ENCODE measurements at regions not wholly inside any gene's neighbourhood (a gene's known extent, or its start where the extent isn't known, plus 50 kb on each side); places are given as distances from the start of the nearest gene placed in this dataset.

DNA sequence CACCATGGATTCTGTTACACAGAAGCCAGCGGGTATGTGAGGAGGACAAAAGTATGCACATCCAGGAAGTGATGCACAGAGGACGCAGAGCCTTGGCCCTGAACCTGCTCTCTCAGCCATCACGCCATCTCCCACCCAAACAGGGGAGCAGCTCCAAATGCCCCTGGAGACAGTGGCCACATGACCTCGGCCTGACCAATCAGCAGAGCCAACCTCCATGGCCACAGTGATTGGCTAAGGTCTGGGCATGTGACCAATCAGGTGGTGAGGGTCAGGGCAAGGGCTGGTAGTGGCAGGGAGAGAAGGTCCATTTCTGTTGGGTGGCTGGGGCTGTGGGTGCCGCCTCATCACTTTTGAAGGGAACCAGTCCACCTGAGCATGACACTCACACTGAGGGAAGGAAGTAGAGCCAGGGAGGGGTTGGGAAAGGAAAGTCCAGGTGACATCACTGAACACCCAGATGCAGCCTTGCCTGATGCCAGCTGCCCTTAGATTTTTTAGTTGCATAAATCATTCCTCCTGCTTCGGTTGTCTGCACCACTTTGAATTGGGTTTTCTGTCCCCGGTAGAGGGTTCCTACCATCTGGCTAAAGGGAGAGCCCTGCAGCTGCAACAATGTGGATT, 70.3 kb upstream of the IQSEC1 start:
- H2AK5ac ChIP-seq (ENCODE audit: low read length, severe bottlenecking): no peak overlapping the region
- no peak overlapping the region for H3K4me2 ChIP-seq (ENCODE audit: low read length, poor library complexity, severe bottlenecking)
- H2BK15ac ChIP-seq (ENCODE audit: low read depth, poor library complexity, severe bottlenecking): no peak overlapping the region
- no peak overlapping the region for H4K8ac ChIP-seq (ENCODE audit: low read length)
- H2BK5ac ChIP-seq (ENCODE audit: low read depth, low read length, poor library complexity, severe bottlenecking): no peak overlapping the region
- H3K79me1 ChIP-seq (replicated peaks; ENCODE audit: low read length, poor library complexity, severe bottlenecking): no peaks in the 10 kb centered on the region
- H3K4ac ChIP-seq (ENCODE audit: low read depth in 1 of 2, low read length in 2 of 2): no peak overlapping the region
- H2BK12ac ChIP-seq (ENCODE audit: low read length in 2 of 2): no peak overlapping the region
- DNase-seq: no peak
- H3K27ac ChIP-seq (ENCODE audit: low read length, poor library complexity, severe bottlenecking): no peak overlapping the region
- no peak overlapping the region for H3K23ac ChIP-seq (ENCODE audit: low read length in 2 of 2)
- peaks cover 5% of the 10 kb centered on the region for H3K9me3 ChIP-seq (ENCODE audit: control insufficient read depth, low read length)
- no peak overlapping the region for H2AFZ ChIP-seq (ENCODE audit: low read depth, low read length)
- no peaks in the 10 kb centered on the region for H3K36me3 ChIP-seq (ENCODE audit: control insufficient read depth in 1 of 2, insufficient read depth in 2 of 2, low read depth in 1 of 2, low read length in 2 of 2)
- no peak overlapping the region for H3K14ac ChIP-seq (ENCODE audit: low read length in 2 of 2)
- WGBS: 89% methylated on average over 7 of the region's 7 CpGs
- no peak overlapping the region for H3K4me3 ChIP-seq (ENCODE audit: insufficient read depth in 1 of 2, low read depth in 1 of 2, low read length in 2 of 2)
- H3K18ac ChIP-seq (ENCODE audit: low read depth in 1 of 2, low read length in 2 of 2): no peak overlapping the region
- no peak overlapping the region for H2BK120ac ChIP-seq (ENCODE audit: low read depth, low read length)
- no peaks in the 10 kb centered on the region for H3K4me1 ChIP-seq (ENCODE audit: control insufficient read depth, insufficient read depth, low read depth, low read length)
- peaks cover 23 to 24% of the 10 kb centered on the region in 2 experiments for H3K27me3 ChIP-seq (ENCODE audit: control insufficient read depth in 1 of 2, insufficient read depth in 1 of 2, low read length in 2 of 2)
- no peak overlapping the region for H3K9ac ChIP-seq (ENCODE audit: low read length)
- no peak overlapping the region for H4K91ac ChIP-seq (ENCODE audit: low read length)

DNA sequence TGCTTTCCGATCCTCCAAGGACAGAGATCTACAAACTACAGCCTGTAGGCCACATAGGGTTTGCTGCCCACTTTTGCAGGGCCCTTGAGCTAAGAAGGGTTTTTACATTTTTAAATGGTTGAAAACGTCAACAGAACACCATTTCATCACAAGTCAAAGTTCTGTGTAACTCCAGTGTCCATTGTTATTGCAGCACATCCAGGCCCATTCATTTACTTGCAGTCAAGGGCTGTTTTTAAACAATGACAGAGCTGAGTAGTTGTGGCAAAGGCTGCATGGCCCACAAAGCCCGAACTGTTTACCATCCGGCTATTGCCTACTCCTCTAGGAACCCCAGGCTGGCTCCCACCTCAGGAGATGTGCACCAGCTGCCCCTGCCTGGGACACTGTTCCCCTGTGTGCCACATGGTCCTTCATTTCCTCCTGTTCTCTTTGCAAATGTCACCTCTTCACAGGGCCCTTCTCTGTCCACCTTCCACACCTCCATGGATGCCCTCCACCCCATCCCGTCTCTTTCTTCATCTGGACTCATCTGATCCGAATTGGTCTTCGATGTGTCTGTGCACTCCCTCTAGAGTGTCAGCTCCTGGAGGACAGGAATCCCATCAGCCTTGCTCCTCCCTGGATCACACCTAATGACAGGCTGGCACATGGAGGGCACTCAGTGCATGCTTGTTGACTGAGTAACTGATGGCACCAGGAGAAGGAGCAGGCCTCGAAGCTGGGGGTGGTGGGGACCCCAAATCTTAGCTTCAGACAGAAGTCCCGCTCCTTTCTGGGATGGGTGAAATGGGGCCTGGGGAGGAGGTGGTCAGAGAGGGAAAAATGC, 69.5 kb upstream of the IQSEC1 start:
- 70% methylated on average over 9 of the region's 9 CpGs for WGBS
- H4K91ac ChIP-seq (ENCODE audit: low read length): no peak overlapping the region
- H3K9me3 ChIP-seq (ENCODE audit: control insufficient read depth, low read length): peaks cover 5% of the 10 kb centered on the region
- no peak overlapping the region for H3K4ac ChIP-seq (ENCODE audit: low read depth in 1 of 2, low read length in 2 of 2)
- peaks cover 25% of the 10 kb centered on the region in 2 experiments for H3K27me3 ChIP-seq (ENCODE audit: control insufficient read depth in 1 of 2, insufficient read depth in 1 of 2, low read length in 2 of 2)
- no peaks in the 10 kb centered on the region for H3K79me1 ChIP-seq (replicated peaks; ENCODE audit: low read length, poor library complexity, severe bottlenecking)
- H2AFZ ChIP-seq (ENCODE audit: low read depth, low read length): no peak overlapping the region
- H2AK5ac ChIP-seq (ENCODE audit: low read length, severe bottlenecking): no peak overlapping the region
- H3K4me1 ChIP-seq (ENCODE audit: control insufficient read depth, insufficient read depth, low read depth, low read length): no peaks in the 10 kb centered on the region
- no peak overlapping the region for H2BK12ac ChIP-seq (ENCODE audit: low read length in 2 of 2)
- H3K18ac ChIP-seq (ENCODE audit: low read depth in 1 of 2, low read length in 2 of 2): no peak overlapping the region
- H3K14ac ChIP-seq (ENCODE audit: low read length in 2 of 2): no peak overlapping the region
- no peak overlapping the region for H2BK5ac ChIP-seq (ENCODE audit: low read depth, low read length, poor library complexity, severe bottlenecking)
- no peak overlapping the region for H4K8ac ChIP-seq (ENCODE audit: low read length)
- no peak overlapping the region for H3K27ac ChIP-seq (ENCODE audit: low read length, poor library complexity, severe bottlenecking)
- no peaks in the 10 kb centered on the region for H3K36me3 ChIP-seq (ENCODE audit: control insufficient read depth in 1 of 2, insufficient read depth in 2 of 2, low read depth in 1 of 2, low read length in 2 of 2)
- no peak overlapping the region for H3K4me3 ChIP-seq (ENCODE audit: insufficient read depth in 1 of 2, low read depth in 1 of 2, low read length in 2 of 2)
- no peak overlapping the region for H2BK120ac ChIP-seq (ENCODE audit: low read depth, low read length)
- no peak overlapping the region for H3K23ac ChIP-seq (ENCODE audit: low read length in 2 of 2)
- DNase-seq: no peak
- H3K9ac ChIP-seq (ENCODE audit: low read length): no peak overlapping the region
- no peak overlapping the region for H3K4me2 ChIP-seq (ENCODE audit: low read length, poor library complexity, severe bottlenecking)
- H2BK15ac ChIP-seq (ENCODE audit: low read depth, poor library complexity, severe bottlenecking): no peak overlapping the region

GRCh38 chr3:13141991-13142412, 68.8 kb upstream of the IQSEC1 start:
- Histone ChIP-seq H3K9ac (ENCODE audit: low read length) (no peak overlapping the region), H3K18ac (ENCODE audit: low read depth in 1 of 2, low read length in 2 of 2) (no peak overlapping the region), H3K23ac (ENCODE audit: low read length in 2 of 2) (no peak overlapping the region), H3K79me1 (replicated peaks; ENCODE audit: low read length, poor library complexity, severe bottlenecking) (no peaks in the 10 kb centered on the region), H3K27ac (ENCODE audit: low read length, poor library complexity, severe bottlenecking) (no peak overlapping the region), H3K4me1 (ENCODE audit: control insufficient read depth, insufficient read depth, low read depth, low read length) (no peaks in the 10 kb centered on the region), H3K4me3 (ENCODE audit: insufficient read depth in 1 of 2, low read depth in 1 of 2, low read length in 2 of 2) (no peak overlapping the region), H2BK12ac (ENCODE audit: low read length in 2 of 2) (no peak overlapping the region), H2BK5ac (ENCODE audit: low read depth, low read length, poor library complexity, severe bottlenecking) (no peak overlapping the region), H3K4me2 (ENCODE audit: low read length, poor library complexity, severe bottlenecking) (no peak overlapping the region), H3K9me3 (ENCODE audit: control insufficient read depth, low read length) (peaks cover 5% of the 10 kb centered on the region), H4K8ac (ENCODE audit: low read length) (no peak overlapping the region), H2AK5ac (ENCODE audit: low read length, severe bottlenecking) (no peak overlapping the region), H2BK15ac (ENCODE audit: low read depth, poor library complexity, severe bottlenecking) (no peak overlapping the region), H4K91ac (ENCODE audit: low read length) (no peak overlapping the region), H3K36me3 (ENCODE audit: control insufficient read depth in 1 of 2, insufficient read depth in 2 of 2, low read depth in 1 of 2, low read length in 2 of 2) (no peaks in the 10 kb centered on the region), H2AFZ (ENCODE audit: low read depth, low read length) (no peak overlapping the region), H3K4ac (ENCODE audit: low read depth in 1 of 2, low read length in 2 of 2) (no peak overlapping the region), H3K14ac (ENCODE audit: low read length in 2 of 2) (no peak overlapping the region), H2BK120ac (ENCODE audit: low read depth, low read length) (no peak overlapping the region), H3K27me3 (ENCODE audit: control insufficient read depth in 1 of 2, insufficient read depth in 1 of 2, low read length in 2 of 2) (peaks cover 25 to 32% of the 10 kb centered on the region in 2 experiments)
- peak; percentile 30 for DNase-seq
- WGBS: 36% methylated on average over 8 of the region's 8 CpGs

DNA sequence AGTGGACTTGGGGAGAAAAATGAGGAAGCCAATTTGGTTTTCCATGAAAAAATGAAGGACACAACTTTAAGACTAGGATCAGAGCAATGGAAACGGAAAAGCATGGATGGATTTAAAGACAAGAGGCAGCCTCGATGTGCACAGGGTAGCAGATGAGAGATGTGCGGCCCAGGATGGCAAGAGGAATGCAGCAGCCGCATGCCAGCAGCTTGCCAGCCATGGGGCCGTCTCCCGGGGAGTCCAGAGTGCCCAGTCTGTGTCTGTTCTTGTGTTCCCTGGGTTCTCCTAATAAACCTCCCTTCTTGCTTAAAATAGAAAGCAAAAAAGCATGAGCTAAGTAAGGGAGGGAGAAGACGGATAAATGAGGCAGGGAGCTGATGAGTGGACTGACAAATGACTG, 68.0 kb upstream of the IQSEC1 start:
- Histone ChIP-seq H4K91ac (ENCODE audit: low read length) (no peak overlapping the region), H3K9me3 (ENCODE audit: control insufficient read depth, low read length) (peaks cover 5% of the 10 kb centered on the region), H3K9ac (ENCODE audit: low read length) (no peak overlapping the region), H3K27me3 (ENCODE audit: control insufficient read depth in 1 of 2, insufficient read depth in 1 of 2, low read length in 2 of 2) (peaks cover 30 to 39% of the 10 kb centered on the region in 2 experiments), H3K23ac (ENCODE audit: low read length in 2 of 2) (no peak overlapping the region), H3K79me1 (replicated peaks; ENCODE audit: low read length, poor library complexity, severe bottlenecking) (no peaks in the 10 kb centered on the region), H3K36me3 (ENCODE audit: control insufficient read depth in 1 of 2, insufficient read depth in 2 of 2, low read depth in 1 of 2, low read length in 2 of 2) (no peaks in the 10 kb centered on the region), H3K14ac (ENCODE audit: low read length in 2 of 2) (no peak overlapping the region), H2BK120ac (ENCODE audit: low read depth, low read length) (no peak overlapping the region), H3K4ac (ENCODE audit: low read depth in 1 of 2, low read length in 2 of 2) (no peak overlapping the region), H2BK5ac (ENCODE audit: low read depth, low read length, poor library complexity, severe bottlenecking) (no peak overlapping the region), H3K4me3 (ENCODE audit: insufficient read depth in 1 of 2, low read depth in 1 of 2, low read length in 2 of 2) (no peak overlapping the region), H3K18ac (ENCODE audit: low read depth in 1 of 2, low read length in 2 of 2) (no peak overlapping the region), H3K4me1 (ENCODE audit: control insufficient read depth, insufficient read depth, low read depth, low read length) (no peaks in the 10 kb centered on the region), H2BK12ac (ENCODE audit: low read length in 2 of 2) (no peak overlapping the region), H4K8ac (ENCODE audit: low read length) (no peak overlapping the region), H2AFZ (ENCODE audit: low read depth, low read length) (no peak overlapping the region), H3K27ac (ENCODE audit: low read length, poor library complexity, severe bottlenecking) (no peak overlapping the region), H3K4me2 (ENCODE audit: low read length, poor library complexity, severe bottlenecking) (no peak overlapping the region), H2AK5ac (ENCODE audit: low read length, severe bottlenecking) (no peak overlapping the region), H2BK15ac (ENCODE audit: low read depth, poor library complexity, severe bottlenecking) (no peak overlapping the region)
- 84% methylated on average over 7 of the region's 7 CpGs for WGBS
- no peak for DNase-seq

Measured in mesenchymal stem cell (in vitro differentiated cells and primary cell).